Stomach (tissue), 8 donors: ENCODE measurements at regions not wholly inside any gene's neighbourhood (a gene's known extent, or its start where the extent isn't known, plus 50 kb on each side); places are given as distances from the start of the nearest gene placed in this dataset.
"Not testable (repeated sequence)": the region's sequence is repeated elsewhere in the genome, so short reads cannot be mapped to it uniquely, and the experiment has no call there.

Experiments used
- DNase-seq, 2 donors: peaks; one replicate each; pipeline versions ENCODE4 v3.0.0 to v3.0.0-alpha.2; 2013 to 2019
- H3K27ac ChIP-seq, 5 donors: fragments of 200-600 bp in 4 of 5; sonication (generic) in 4 of 5; one replicate each; pipeline ENCODE4 v1.5.1; 2013 to 2019; ENCODE audit warnings: mild to moderate bottlenecking in 1 of 5, moderate library complexity in 1 of 5
- H3K27me3 ChIP-seq, 3 donors: fragments of 200-600 bp; sonication (generic); one replicate each; pipeline ENCODE4 v1.5.1; 2017 to 2019; ENCODE audit warnings: mixed run types in 1 of 3
- H3K36me3 ChIP-seq, 4 donors: fragments of 200-600 bp; sonication (generic); 1 replicate in 3 of 4; 2 replicates in 1 of 4; pipeline ENCODE4 v1.5.1; 2016 to 2019
- H3K4me1 ChIP-seq, 4 donors: fragments of 200-600 bp; sonication (generic); one replicate each; pipeline ENCODE4 v1.5.1; 2016 to 2019
- H3K4me3 ChIP-seq, 4 donors: fragments of 200-600 bp; sonication (generic) in 3 of 4; one replicate each; pipeline ENCODE4 v1.5.1; 2016 to 2019; ENCODE audit warnings: mild to moderate bottlenecking in 1 of 4
- H3K9me3 ChIP-seq, 4 donors: fragments of 200-600 bp; sonication (generic); one replicate each; pipeline ENCODE4 v1.5.1; 2016 to 2019
- CTCF ChIP-seq, 7 experiments: fragments of 450-650 bp in 4 of 7; fragments of 200-600 bp in 3 of 7; sonication (generic) in 3 of 7; IDR thresholded peaks; one replicate each; pipeline ENCODE4 v1.5.1; 2016 to 2019; ENCODE audit warnings: antibody characterized with exemption in 7 of 7, control low read depth in 2 of 7, mild to moderate bottlenecking in 1 of 7
- EP300 ChIP-seq: sonication (generic); formaldehyde crosslinking; IDR thresholded peaks from one replicate; pipeline ENCODE4 v1.6.1; 2017; ENCODE audit warnings: antibody characterized with exemption
- POLR2A ChIP-seq, 4 donors: fragments of 450-650 bp; IDR thresholded peaks; one replicate each; pipeline ENCODE4 v1.6.1; 2016; ENCODE audit warnings: antibody characterized with exemption in 4 of 4, control low read depth in 2 of 4, mild to moderate bottlenecking in 1 of 4, moderate library complexity in 1 of 4
- POLR2AphosphoS5 ChIP-seq, 3 donors: sonication (generic); formaldehyde crosslinking; IDR thresholded peaks; one replicate each; pipeline ENCODE4 v1.6.1; 2016; ENCODE audit warnings: antibody characterized with exemption in 3 of 3
- WGBS, 5 donors: extraction: QIAGEN DNeasy Blood & Tissue Kit in 3 of 5; methylation state at CpG; one replicate each; pipeline versions ENCODE4 v1.1.5 to v1.1.7; 2013 to 2018; 5-methylcytosine and 5-hydroxymethylcytosine counted together
- intact Hi-C: fragments of 100-400 bp; cut with DNase I; formaldehyde crosslinking; loops from one replicate; pipeline ENCODE4 v1.15.1; 2023; ENCODE audit warnings: low total_unique reads
- donor health status: healthy with polysubstance abuse.
- donor health status: Bipolar disorder and iron deficiency.
- donor health status: healthy.

GRCh38 chr15:22232675-22233074 lies 152.3 kb downstream of the OR4M2 start:
- no peak for DNase-seq
- Histone ChIP-seq H3K27ac (no peak overlapping the region), H3K4me3 (no peak overlapping the region), H3K36me3 (no peaks in the 10 kb centered on the region), H3K9me3 (peaks cover 0 to 17% (median 6%) of the 10 kb centered on the region in 4 donors), H3K27me3 (no peaks in the 10 kb centered on the region), H3K4me1 (no peaks in the 10 kb centered on the region)
- TF ChIP-seq POLR2A (IDR thresholded peaks at IDR 0.05), result no peak
- TF ChIP-seq CTCF (IDR thresholded peaks at IDR 0.05), result no peak
- no peak for TF ChIP-seq EP300
- no peak for TF ChIP-seq POLR2AphosphoS5 (IDR thresholded peaks at IDR 0.05)
- intact Hi-C loops, result no loop called here
- 87 to 92% (median 88%) methylated on average over 3 of the region's 3 CpGs for WGBS, 5 donors

- peaks cover 0 to 17% (median 6%) of the 10 kb centered on the region in 4 donors for H3K9me3 ChIP-seq
- H3K4me1 ChIP-seq, intact Hi-C loops, H3K4me3 ChIP-seq, H3K27me3 ChIP-seq, H3K27ac ChIP-seq, DNase-seq, H3K36me3 ChIP-seq: not testable (repeated sequence)
- 53 to 69% (median 57%) methylated on average over 7 of the region's 7 CpGs for WGBS, 5 donors
These were observed 155.1 kb downstream of the OR4M2 start for GRCh38 chr15:22235261-22235930.

- Histone ChIP-seq H3K27me3 (peaks cover 0 to 6% (median 0%) of the 10 kb centered on the region in 3 donors), H3K9me3 (peaks cover 0 to 17% (median 6%) of the 10 kb centered on the region in 4 donors), H3K4me1 (no peaks in the 10 kb centered on the region), H3K27ac (no peak overlapping the region), H3K4me3 (no peak overlapping the region), H3K36me3 (no peaks in the 10 kb centered on the region)
- TF ChIP-seq POLR2A (IDR thresholded peaks at IDR 0.05), result no peak
- TF ChIP-seq EP300, result no peak
- TF ChIP-seq CTCF (IDR thresholded peaks at IDR 0.05), result no peak
- TF ChIP-seq POLR2AphosphoS5 (IDR thresholded peaks at IDR 0.05), result no peak
- WGBS, 5 donors, result 56 to 76% (median 67%) methylated on average over 5 of the region's 5 CpGs
- intact Hi-C loops, result no loop called here
- no peak for DNase-seq
These were observed 156.1 kb downstream of the OR4M2 start for GRCh38 chr15:22236469-22236868.

DNA sequence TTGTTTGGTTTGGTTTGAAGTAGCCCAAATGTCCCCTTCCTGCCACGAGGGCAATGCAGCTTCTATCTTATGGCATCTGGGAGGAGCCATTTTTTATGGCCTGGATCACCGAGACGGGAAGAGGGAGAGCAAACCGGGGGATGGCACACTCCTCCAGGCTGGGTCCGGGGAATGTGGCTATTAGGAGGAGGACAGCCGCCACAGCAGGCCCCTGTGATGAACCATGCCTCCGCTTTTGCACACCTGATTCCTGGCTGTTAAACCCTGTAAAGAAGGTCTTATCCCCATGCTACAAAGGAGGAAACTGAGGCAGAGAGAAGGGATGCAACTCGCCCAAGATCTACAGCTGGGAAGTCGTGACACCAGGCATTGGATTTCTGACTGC lies 157.6 kb downstream of the OR4M2 start:
- TF ChIP-seq EP300 (no peak), POLR2A (IDR thresholded peaks at IDR 0.05) (no peak), CTCF (IDR thresholded peaks at IDR 0.05) (no peak), POLR2AphosphoS5 (IDR thresholded peaks at IDR 0.05) (no peak)
- DNase-seq, result no peak
- peaks cover 0 to 6% (median 0%) of the 10 kb centered on the region in 3 donors for H3K27me3 ChIP-seq
- WGBS, 5 donors, result 61 to 71% (median 65%) methylated on average over 9 of the region's 9 CpGs
- no peak overlapping the region for H3K27ac ChIP-seq
- intact Hi-C loops, result no loop called here
- no peaks in the 10 kb centered on the region for H3K36me3 ChIP-seq
- no peak overlapping the region for H3K4me3 ChIP-seq
- peaks cover 0 to 17% (median 6%) of the 10 kb centered on the region in 4 donors for H3K9me3 ChIP-seq
- H3K4me1 ChIP-seq, result no peaks in the 10 kb centered on the region

GRCh38 chr15:22238276-22238958 lies 158.1 kb downstream of the OR4M2 start:
- H3K9me3 ChIP-seq, result peaks cover 0 to 17% (median 6%) of the 10 kb centered on the region in 4 donors
- H3K27ac ChIP-seq, H3K27me3 ChIP-seq, H3K36me3 ChIP-seq, DNase-seq, H3K4me1 ChIP-seq, H3K4me3 ChIP-seq, intact Hi-C loops: not testable (repeated sequence)
- WGBS, 5 donors, result 75 to 81% (median 80%) methylated on average over 18 to 20 of the region's 20 CpGs

DNA sequence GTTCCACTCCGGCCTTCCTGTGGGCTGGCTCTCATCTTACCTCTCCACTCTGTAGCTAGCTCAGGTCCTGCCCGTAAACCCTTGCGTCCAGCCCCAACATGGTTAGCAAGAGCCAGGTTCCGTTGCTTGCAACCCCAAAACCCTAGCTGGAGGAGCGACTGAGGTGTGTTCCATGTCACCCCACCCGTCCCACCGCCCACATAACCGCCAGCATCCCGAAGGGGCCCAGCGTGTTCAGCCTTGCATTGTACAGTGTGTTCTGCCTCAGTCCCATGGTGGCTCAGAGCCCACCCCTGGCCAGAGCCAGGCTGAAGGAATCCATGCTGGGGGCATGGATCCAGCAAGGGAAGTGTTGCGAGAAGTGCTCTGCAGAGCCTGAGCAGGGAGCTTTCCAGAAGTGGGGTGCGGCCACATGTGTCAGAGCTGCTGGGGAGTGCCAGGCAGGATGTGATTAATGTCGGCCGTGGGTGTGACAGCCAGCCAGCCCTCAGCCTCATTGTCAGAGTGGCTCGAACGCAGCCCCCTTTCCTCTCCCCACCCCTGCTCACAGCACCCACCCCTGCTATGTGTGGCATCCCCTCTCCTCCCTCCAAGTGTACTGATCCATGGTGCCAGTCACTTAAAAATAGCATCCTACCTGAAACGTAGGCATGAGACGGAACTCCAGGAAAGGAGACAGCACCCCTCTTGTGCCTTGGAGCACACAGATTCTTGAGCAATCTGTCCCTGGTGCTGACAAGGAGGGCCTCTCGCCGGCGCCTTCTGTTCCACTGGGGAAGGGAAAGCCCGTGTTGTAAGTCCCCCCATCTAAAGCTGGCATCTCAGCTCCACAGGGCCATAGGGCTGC lies 158.9 kb downstream of the OR4M2 start:
- H3K4me3 ChIP-seq, H3K36me3 ChIP-seq, H3K4me1 ChIP-seq, H3K27me3 ChIP-seq, DNase-seq, H3K27ac ChIP-seq, intact Hi-C loops: not testable (repeated sequence)
- peaks cover 0 to 11% (median 3%) of the 10 kb centered on the region in 4 donors for H3K9me3 ChIP-seq
- WGBS, 5 donors, result 76 to 86% (median 83%) methylated on average over 18 to 22 of the region's 22 CpGs
